ENCODE measurements at regions not wholly inside any gene's neighbourhood (a gene's known extent, or its start where the extent isn't known, plus 50 kb on each side); places are given as distances from the start of the nearest gene placed in this dataset.

DNA sequence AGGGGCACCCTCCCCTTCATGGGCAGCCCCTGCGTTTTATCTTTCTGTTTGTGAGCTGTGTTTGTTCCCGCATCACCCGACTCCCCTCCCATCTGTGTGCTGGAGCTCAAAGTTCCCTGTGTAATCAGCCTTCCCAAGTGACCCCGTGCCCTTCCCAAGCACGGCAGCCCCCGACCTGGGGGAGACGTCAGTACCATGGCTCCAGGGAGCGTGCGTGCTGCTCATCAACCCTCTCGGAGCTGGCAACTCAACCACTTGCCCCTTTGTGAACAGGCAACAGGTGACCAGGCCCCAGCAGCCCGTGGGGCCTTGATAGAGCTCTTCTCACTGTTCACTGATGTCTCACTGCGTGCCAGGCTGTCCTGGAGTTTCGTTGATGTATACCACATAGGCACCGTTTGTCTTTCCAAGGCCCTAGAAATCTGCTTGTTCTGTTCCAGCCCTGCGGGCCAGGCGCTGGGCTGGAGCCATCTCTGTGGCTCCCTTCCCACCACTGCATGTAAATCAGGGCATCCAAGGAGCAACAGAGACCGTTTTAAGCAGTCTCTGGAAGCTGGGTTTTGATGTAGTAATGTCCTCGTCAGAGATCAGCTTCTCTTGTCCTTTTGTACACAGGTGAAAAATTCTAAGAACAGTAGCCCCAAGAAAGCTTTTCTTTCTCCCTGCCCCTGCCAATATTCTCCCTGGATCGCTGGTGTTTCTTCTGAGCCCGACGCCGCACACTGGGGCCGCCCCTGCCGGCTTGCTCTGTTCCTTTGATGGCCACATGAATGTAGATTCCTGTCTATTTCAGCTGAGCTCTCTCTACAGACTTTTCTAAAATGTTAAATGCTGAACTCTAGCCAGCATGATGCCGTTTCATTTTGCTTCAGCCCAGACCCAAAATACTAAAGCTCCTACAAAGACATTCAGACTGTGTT, 107.0 kb upstream of the PTPRM start:
- TF ChIP-seq, protein P1, sequence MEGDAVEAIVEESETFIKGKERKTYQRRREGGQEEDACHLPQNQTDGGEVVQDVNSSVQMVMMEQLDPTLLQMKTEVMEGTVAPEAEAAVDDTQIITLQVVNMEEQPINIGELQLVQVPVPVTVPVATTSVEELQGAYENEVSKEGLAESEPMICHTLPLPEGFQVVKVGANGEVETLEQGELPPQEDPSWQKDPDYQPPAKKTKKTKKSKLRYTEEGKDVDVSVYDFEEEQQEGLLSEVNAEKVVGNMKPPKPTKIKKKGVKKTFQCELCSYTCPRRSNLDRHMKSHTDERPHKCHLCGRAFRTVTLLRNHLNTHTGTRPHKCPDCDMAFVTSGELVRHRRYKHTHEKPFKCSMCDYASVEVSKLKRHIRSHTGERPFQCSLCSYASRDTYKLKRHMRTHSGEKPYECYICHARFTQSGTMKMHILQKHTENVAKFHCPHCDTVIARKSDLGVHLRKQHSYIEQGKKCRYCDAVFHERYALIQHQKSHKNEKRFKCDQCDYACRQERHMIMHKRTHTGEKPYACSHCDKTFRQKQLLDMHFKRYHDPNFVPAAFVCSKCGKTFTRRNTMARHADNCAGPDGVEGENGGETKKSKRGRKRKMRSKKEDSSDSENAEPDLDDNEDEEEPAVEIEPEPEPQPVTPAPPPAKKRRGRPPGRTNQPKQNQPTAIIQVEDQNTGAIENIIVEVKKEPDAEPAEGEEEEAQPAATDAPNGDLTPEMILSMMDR (conservative IDR thresholded peaks at IDR 0.05): no peak
- no peak for TF ChIP-seq EZH2 (IDR thresholded peaks at IDR 0.05; ENCODE audit: low read depth)

Measured in PC-9 (cell line).